DND-41 (cell line): ENCODE measurements at regions not wholly inside any gene's neighbourhood (a gene's known extent, or its start where the extent isn't known, plus 50 kb on each side); places are given as distances from the start of the nearest gene placed in this dataset.

Experiments
- ATAC-seq: fragments of 200-7000 bp; cut with Tn5 transposase; 3 replicates; pipeline ENCODE4 v1.9.1; 2021; ENCODE audit warnings: low read depth; ENCODE audit not compliant: insufficient read depth
- DNase-seq: peaks from one replicate; pipeline ENCODE4 v3.0.0-alpha.2; 2020
- H2AFZ ChIP-seq: 2 replicates; pipeline ENCODE4 v1.6.0; 2012; ENCODE audit warnings: low read depth, low read length
- H3K27ac ChIP-seq: 2 replicates; pipeline ENCODE4 v1.5.1; 2012; ENCODE audit warnings: low read length, inconsistent platforms
- H3K27me3 ChIP-seq: fragments of 200-600 bp; sonication (generic); 2 replicates; pipeline ENCODE4 v1.6.0; 2012; ENCODE audit warnings: low read length, mild to moderate bottlenecking, inconsistent platforms; ENCODE audit not compliant: insufficient read depth, poor library complexity
- H3K36me3 ChIP-seq: 2 replicates; pipeline ENCODE4 v1.5.1; 2012; ENCODE audit warnings: low read length, inconsistent platforms; ENCODE audit not compliant: insufficient read depth
- H3K4me1 ChIP-seq: 2 replicates; pipeline ENCODE4 v1.5.1; 2012; ENCODE audit warnings: mild to moderate bottlenecking, low read length; ENCODE audit not compliant: insufficient read depth
- H3K4me2 ChIP-seq: 2 replicates; pipeline ENCODE4 v1.6.0; 2012; ENCODE audit warnings: mild to moderate bottlenecking, moderate library complexity, low read length, inconsistent platforms; ENCODE audit not compliant: insufficient read depth
- H3K4me3 ChIP-seq, 2 experiments: fragments of 200-600 bp in 1 of 2; shearing (Covaris generic) in 1 of 2; 2 replicates each; pipeline ENCODE4 v1.5.1; 2012 to 2016; ENCODE audit warnings: inconsistent platforms in 2 of 2, low read length in 2 of 2, mild to moderate bottlenecking in 2 of 2, low read depth in 1 of 2, moderate library complexity in 1 of 2
- H3K79me2 ChIP-seq: 2 replicates; pipeline ENCODE4 v1.6.0; 2012; ENCODE audit warnings: low read length, inconsistent platforms; ENCODE audit not compliant: insufficient read depth
- H3K9ac ChIP-seq: 2 replicates; pipeline ENCODE4 v1.6.0; 2012; ENCODE audit warnings: low read depth, mild to moderate bottlenecking, inconsistent platforms, low read length, moderate library complexity
- H3K9me3 ChIP-seq: 2 replicates; pipeline ENCODE4 v1.5.1; 2012; ENCODE audit warnings: low read length, moderate library complexity, mild to moderate bottlenecking, inconsistent platforms; ENCODE audit not compliant: insufficient read depth, severe bottlenecking
- H4K20me1 ChIP-seq: 2 replicates; pipeline ENCODE4 v1.6.0; 2012; ENCODE audit warnings: low read length; ENCODE audit not compliant: insufficient read depth
- CTCF ChIP-seq: IDR thresholded peaks from 2 replicates; pipeline ENCODE4 v1.5.1; 2012; ENCODE audit warnings: borderline replicate concordance, low read length, moderate library complexity, mild to moderate bottlenecking; ENCODE audit not compliant: poor library complexity, severe bottlenecking; ENCODE audit errors: extremely low read depth
- EZH2 ChIP-seq: IDR thresholded peaks from 3 replicates; pipeline ENCODE4 v1.6.1; 2012; ENCODE audit warnings: borderline replicate concordance, low read depth, mild to moderate bottlenecking, moderate library complexity, low read length, inconsistent platforms; ENCODE audit not compliant: severe bottlenecking

- ATAC-seq (no peak), DNase-seq (no peak)
- H3K36me3 ChIP-seq, result no peaks in the 10 kb centered on the region
- H4K20me1 ChIP-seq, result no peaks in the 10 kb centered on the region; the same call in 1 of the 2 replicates
- no peak overlapping the region for H3K4me3 ChIP-seq
- no peaks in the 10 kb centered on the region for H3K9me3 ChIP-seq
- no peaks in the 10 kb centered on the region for H3K79me2 ChIP-seq
- no peaks in the 10 kb centered on the region for H3K27me3 ChIP-seq
- H3K4me2 ChIP-seq, result no peak overlapping the region
- H2AFZ ChIP-seq, result no peak overlapping the region
- TF ChIP-seq CTCF (no peak), EZH2 (no peak)
- H3K4me1 ChIP-seq, result no peaks in the 10 kb centered on the region
- H3K27ac ChIP-seq, result no peak overlapping the region
- no peak overlapping the region for H3K9ac ChIP-seq
These were observed 123.2 kb upstream of the SPACA7 start for GRCh38 chr13:112252804-112253590.

GRCh38 chr13:112253631-112254030 is 122.5 kb upstream of the SPACA7 start:
- ATAC-seq (no peak), DNase-seq (no peak)
- H2AFZ ChIP-seq, result no peak overlapping the region

GRCh38 chr13:112254061-112254818 is 121.9 kb upstream of the SPACA7 start:
- no peaks in the 10 kb centered on the region for H3K36me3 ChIP-seq
- no peaks in the 10 kb centered on the region for H3K79me2 ChIP-seq
- DNase-seq (no peak), ATAC-seq (no peak)
- no peak overlapping the region for H3K4me2 ChIP-seq
- no peak overlapping the region for H3K4me3 ChIP-seq
- no peak overlapping the region for H2AFZ ChIP-seq
- TF ChIP-seq EZH2 (no peak), CTCF (no peak)
- H3K27ac ChIP-seq, result no peak overlapping the region
- no peak overlapping the region for H3K9ac ChIP-seq
- H3K4me1 ChIP-seq, result no peaks in the 10 kb centered on the region
- no peaks in the 10 kb centered on the region for H3K27me3 ChIP-seq
- H3K9me3 ChIP-seq, result no peaks in the 10 kb centered on the region
- no peaks in the 10 kb centered on the region; the same call in 1 of the 2 replicates for H4K20me1 ChIP-seq

More at GRCh38 chr13:112253631-112254030, 122.5 kb upstream of the SPACA7 start:
- H3K27me3 ChIP-seq, result no peaks in the 10 kb centered on the region
- no peaks in the 10 kb centered on the region; the same call in 1 of the 2 replicates for H4K20me1 ChIP-seq
- TF ChIP-seq EZH2 (no peak), CTCF (no peak)
- no peak overlapping the region for H3K9ac ChIP-seq
- H3K4me3 ChIP-seq, result no peak overlapping the region
- H3K36me3 ChIP-seq, result no peaks in the 10 kb centered on the region
- H3K4me1 ChIP-seq, result no peaks in the 10 kb centered on the region
- no peaks in the 10 kb centered on the region for H3K9me3 ChIP-seq
- no peaks in the 10 kb centered on the region for H3K79me2 ChIP-seq
- H3K4me2 ChIP-seq, result no peak overlapping the region
- H3K27ac ChIP-seq, result no peak overlapping the region
